Mesothelial cell of epicardium (in vitro differentiated cells): ENCODE measurements at regions not wholly inside any gene's neighbourhood (a gene's known extent, or its start where the extent isn't known, plus 50 kb on each side); places are given as distances from the start of the nearest gene placed in this dataset.

Experiments
- DNase-seq, 2 experiments: peaks; one replicate each; pipeline ENCODE4 v3.0.0; 2021; ENCODE audit warnings: low spot score in 2 of 2; ENCODE audit not compliant: unreplicated experiment in 2 of 2
- H3K27ac Mint-ChIP-seq: 2 replicates; pipeline ENCODE4 v1.8.0; 2021; ENCODE audit warnings: mixed read lengths
- H3K27me3 Mint-ChIP-seq: 2 replicates; pipeline ENCODE4 v1.8.0; 2021; ENCODE audit warnings: low read depth, mixed read lengths
- H3K36me3 Mint-ChIP-seq: 2 replicates; pipeline ENCODE4 v1.8.0; 2021; ENCODE audit warnings: mixed read lengths
- H3K4me1 Mint-ChIP-seq: 2 replicates; pipeline ENCODE4 v1.8.0; 2021; ENCODE audit warnings: mixed read lengths
- H3K4me3 Mint-ChIP-seq: 2 replicates; pipeline ENCODE4 v1.8.0; 2021; ENCODE audit warnings: mild to moderate bottlenecking, moderate library complexity, mixed read lengths
- H3K9me3 Mint-ChIP-seq: 2 replicates; pipeline ENCODE4 v1.8.0; 2021; ENCODE audit warnings: mixed read lengths
- TF ChIP-seq, protein P1 (sequence below): fragments of 200-600 bp; sonication (generic); IDR thresholded peaks from one replicate; pipeline ENCODE4 v1.5.0; 2021; ENCODE audit warnings: antibody characterized with exemption; ENCODE audit not compliant: unreplicated experiment

DNA sequence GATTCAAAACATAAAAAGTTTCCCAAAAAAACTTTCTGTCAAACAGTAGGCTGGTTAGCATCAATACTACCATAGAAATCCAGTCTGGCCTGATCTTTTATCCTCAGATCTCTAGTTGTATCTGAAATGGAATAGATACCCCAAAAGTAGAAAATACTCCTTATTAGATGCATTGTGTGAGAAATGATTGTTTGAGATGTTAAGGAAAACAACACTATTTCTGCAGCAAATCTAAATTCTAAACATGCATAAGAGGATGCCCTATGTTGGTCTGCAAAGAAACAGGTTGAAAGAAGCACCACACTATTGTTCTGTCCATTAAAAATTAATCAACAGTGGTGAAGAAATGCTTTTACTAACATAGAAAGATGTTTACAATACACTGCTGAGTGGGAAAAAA is 121.0 kb downstream of the NPY start:
- Mint-ChIP-seq H3K27ac (no peak overlapping the region), H3K36me3 (no peaks in the 10 kb centered on the region), H3K27me3 (peaks cover 8% of the 10 kb centered on the region), H3K4me3 (no peak overlapping the region), H3K4me1 (peaks cover 13% of the 10 kb centered on the region), H3K9me3 (no peaks in the 10 kb centered on the region)
- DNase-seq = no peak
- TF ChIP-seq, protein P1, sequence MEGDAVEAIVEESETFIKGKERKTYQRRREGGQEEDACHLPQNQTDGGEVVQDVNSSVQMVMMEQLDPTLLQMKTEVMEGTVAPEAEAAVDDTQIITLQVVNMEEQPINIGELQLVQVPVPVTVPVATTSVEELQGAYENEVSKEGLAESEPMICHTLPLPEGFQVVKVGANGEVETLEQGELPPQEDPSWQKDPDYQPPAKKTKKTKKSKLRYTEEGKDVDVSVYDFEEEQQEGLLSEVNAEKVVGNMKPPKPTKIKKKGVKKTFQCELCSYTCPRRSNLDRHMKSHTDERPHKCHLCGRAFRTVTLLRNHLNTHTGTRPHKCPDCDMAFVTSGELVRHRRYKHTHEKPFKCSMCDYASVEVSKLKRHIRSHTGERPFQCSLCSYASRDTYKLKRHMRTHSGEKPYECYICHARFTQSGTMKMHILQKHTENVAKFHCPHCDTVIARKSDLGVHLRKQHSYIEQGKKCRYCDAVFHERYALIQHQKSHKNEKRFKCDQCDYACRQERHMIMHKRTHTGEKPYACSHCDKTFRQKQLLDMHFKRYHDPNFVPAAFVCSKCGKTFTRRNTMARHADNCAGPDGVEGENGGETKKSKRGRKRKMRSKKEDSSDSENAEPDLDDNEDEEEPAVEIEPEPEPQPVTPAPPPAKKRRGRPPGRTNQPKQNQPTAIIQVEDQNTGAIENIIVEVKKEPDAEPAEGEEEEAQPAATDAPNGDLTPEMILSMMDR = no peak

DNA sequence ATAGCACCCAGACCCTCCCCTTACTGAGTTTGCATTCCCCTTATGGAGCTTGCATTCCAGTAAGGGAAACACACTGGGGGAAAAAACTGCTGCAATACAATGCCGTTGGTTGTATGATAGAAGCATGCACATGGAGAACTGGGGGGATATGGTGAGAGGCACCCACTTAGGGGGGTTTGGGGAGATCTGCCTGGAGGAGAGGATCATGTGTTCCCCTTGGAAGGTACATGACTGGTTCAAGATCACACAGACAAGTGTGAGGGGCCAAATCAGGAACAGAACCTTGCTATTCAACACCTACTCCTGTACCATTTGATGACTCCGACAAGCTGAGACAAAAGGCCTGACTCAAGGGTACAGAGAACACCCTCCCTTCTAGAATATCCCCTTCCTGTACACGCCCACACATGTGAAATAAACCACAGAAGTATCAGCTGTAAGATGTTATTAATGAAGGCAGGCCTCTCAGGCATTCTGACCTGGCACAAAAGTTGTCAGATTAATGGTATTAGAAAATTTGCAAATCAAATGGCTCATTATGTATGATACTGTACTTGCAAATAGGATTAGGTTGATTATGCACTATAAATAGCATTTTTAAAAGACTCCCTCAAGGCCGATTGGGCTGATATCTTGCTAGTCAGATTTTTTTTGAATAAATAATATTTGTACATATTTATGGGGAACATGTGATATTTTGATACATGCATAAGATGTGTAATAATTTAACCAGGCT is 122.2 kb downstream of the NPY start:
- no peak for DNase-seq
- Mint-ChIP-seq H3K9me3 (peaks cover 3% of the 10 kb centered on the region), H3K4me3 (no peak overlapping the region), H3K27ac (no peak overlapping the region), H3K27me3 (peaks cover 3% of the 10 kb centered on the region), H3K4me1 (peaks cover 13% of the 10 kb centered on the region), H3K36me3 (no peaks in the 10 kb centered on the region)
- TF ChIP-seq, protein P1 = no peak

- Mint-ChIP-seq H3K36me3 (no peaks in the 10 kb centered on the region), H3K4me3 (no peak overlapping the region), H3K27me3 (peaks cover under 1% of the 10 kb centered on the region), H3K9me3 (peaks cover 3% of the 10 kb centered on the region), H3K27ac (no peak overlapping the region), H3K4me1 (peaks cover 11% of the 10 kb centered on the region)
- TF ChIP-seq, protein P1 = no peak
- DNase-seq = no peak
These were observed 122.9 kb downstream of the NPY start for GRCh38 chr7:24406789-24407299.

DNA sequence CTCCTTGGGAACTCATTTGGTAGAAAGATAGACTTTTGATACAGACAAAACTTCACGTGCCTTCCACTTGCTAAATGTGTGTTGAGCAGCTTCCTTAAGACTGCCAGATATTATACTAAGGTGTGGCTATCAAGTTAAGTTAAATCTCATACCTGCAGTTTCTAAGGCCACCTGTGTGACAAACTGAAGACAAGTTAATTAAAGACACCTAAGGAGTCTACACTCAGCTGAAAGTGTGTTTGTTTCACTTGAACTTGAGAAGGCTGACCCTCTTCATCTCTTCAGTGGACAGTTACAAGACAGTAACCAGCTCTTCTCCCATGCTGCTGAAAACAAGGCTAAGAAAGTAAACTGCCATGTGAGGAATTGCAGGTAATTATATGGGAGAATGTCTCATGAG is 124.0 kb downstream of the NPY start:
- DNase-seq = no peak
- H3K27ac Mint-ChIP-seq = no peak overlapping the region
- H3K4me3 Mint-ChIP-seq = no peak overlapping the region
- H3K4me1 Mint-ChIP-seq = peaks cover under 1% of the 10 kb centered on the region
- TF ChIP-seq, protein P1 = no peak
- no peaks in the 10 kb centered on the region for H3K27me3 Mint-ChIP-seq
- H3K36me3 Mint-ChIP-seq = no peaks in the 10 kb centered on the region
- H3K9me3 Mint-ChIP-seq = peaks cover 8% of the 10 kb centered on the region

DNA sequence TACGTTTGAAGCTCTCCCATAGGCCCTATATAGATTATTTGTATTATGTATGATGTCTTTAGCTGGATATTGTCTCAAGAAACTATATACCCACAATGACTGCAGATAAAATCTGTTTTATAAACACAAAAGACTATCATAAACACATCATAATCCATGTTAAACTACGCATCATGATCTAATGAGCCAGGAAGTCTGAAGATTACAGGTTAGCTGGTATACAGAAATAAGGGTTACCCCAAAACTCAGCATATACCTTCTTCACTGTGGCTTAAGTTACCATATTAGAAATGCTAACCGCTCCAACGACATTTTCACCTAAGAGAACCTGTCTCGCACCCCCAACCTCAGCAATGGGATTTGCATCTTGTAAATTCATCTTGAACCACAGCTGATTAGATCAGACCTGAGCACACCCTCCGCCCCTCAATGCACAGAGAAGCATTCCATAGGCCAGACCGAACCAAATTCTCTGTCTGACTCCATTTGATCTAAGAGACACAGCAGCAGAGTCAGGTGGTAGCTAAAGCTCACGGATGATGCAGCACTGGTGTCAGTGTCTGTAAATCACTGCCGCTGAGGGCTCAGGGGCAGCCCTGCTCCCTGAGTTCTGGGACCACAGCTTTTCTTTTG is 124.9 kb downstream of the NPY start:
- Mint-ChIP-seq H3K36me3 (no peaks in the 10 kb centered on the region), H3K27me3 (no peaks in the 10 kb centered on the region), H3K4me3 (no peak overlapping the region)

More for the DNA sequence above, 124.9 kb downstream of the NPY start:
- Mint-ChIP-seq H3K27ac (no peak overlapping the region), H3K9me3 (peaks cover 16% of the 10 kb centered on the region), H3K4me1 (no peaks in the 10 kb centered on the region)
- no peak for DNase-seq
- TF ChIP-seq, protein P1 = no peak
